ENCODE measurements at regions not wholly inside any gene's neighbourhood (a gene's known extent, or its start where the extent isn't known, plus 50 kb on each side); places are given as distances from the start of the nearest gene placed in this dataset.
"Not testable (repeated sequence)": the region's sequence is repeated elsewhere in the genome, so short reads cannot be mapped to it uniquely, and the experiment has no call there.

GRCh38 chr21:23127973-23128372 is 2129.8 kb downstream of the NCAM2 start:
- H3K9me3 ChIP-seq = peaks cover 3% of the 10 kb centered on the region
- no peak overlapping the region for H3K27ac ChIP-seq
- intact Hi-C loops (cut with DNase I) = no loop called here
- no peak for DNase-seq
- H3K4me1 ChIP-seq = no peaks in the 10 kb centered on the region
- H3K27me3 ChIP-seq = no peaks in the 10 kb centered on the region
- no peak for TF ChIP-seq CTCF (IDR thresholded peaks at IDR 0.05)
- H3K36me3 ChIP-seq = no peaks in the 10 kb centered on the region
- no peak overlapping the region for H3K4me3 ChIP-seq
- no peak overlapping the region for H3K9ac ChIP-seq (ENCODE audit: low read depth in 2 of 2, low read length in 2 of 2)

- intact Hi-C loops (cut with DNase I) = no loop called here
- Histone ChIP-seq H3K27me3 (no peaks in the 10 kb centered on the region), H3K27ac (no peak overlapping the region), H3K4me1 (no peaks in the 10 kb centered on the region), H3K36me3 (no peaks in the 10 kb centered on the region), H3K4me3 (no peak overlapping the region), H3K9me3 (no peaks in the 10 kb centered on the region), H3K9ac (ENCODE audit: low read depth in 2 of 2, low read length in 2 of 2) (no peak overlapping the region)
- no peak for DNase-seq
- TF ChIP-seq CTCF (IDR thresholded peaks at IDR 0.05) = no peak
Measured at GRCh38 chr21:23130308-23130707, 2132.1 kb downstream of the NCAM2 start.

- no peaks in the 10 kb centered on the region for H3K9me3 ChIP-seq
- intact Hi-C loops (cut with DNase I) = no loop called here
- H3K36me3 ChIP-seq = no peaks in the 10 kb centered on the region
- H3K4me3 ChIP-seq = no peak overlapping the region
- no peak for TF ChIP-seq CTCF (IDR thresholded peaks at IDR 0.05)
- no peak overlapping the region for H3K9ac ChIP-seq (ENCODE audit: low read depth in 2 of 2, low read length in 2 of 2)
- no peak overlapping the region for H3K27ac ChIP-seq
- no peak for DNase-seq
- H3K27me3 ChIP-seq = no peaks in the 10 kb centered on the region
- H3K4me1 ChIP-seq = no peaks in the 10 kb centered on the region
Measured at GRCh38 chr21:23131177-23131576, 2133.0 kb downstream of the NCAM2 start.

- Histone ChIP-seq H3K4me1 (no peaks in the 10 kb centered on the region), H3K36me3 (no peaks in the 10 kb centered on the region), H3K4me3 (no peak overlapping the region), H3K9ac (ENCODE audit: low read depth in 2 of 2, low read length in 2 of 2) (no peak overlapping the region), H3K27me3 (no peaks in the 10 kb centered on the region), H3K27ac (no peak overlapping the region), H3K9me3 (no peaks in the 10 kb centered on the region)
- TF ChIP-seq CTCF (IDR thresholded peaks at IDR 0.05) = no peak
- intact Hi-C loops (cut with DNase I) = no loop called here
- DNase-seq = no peak
Measured at GRCh38 chr21:23138797-23139196, 2140.6 kb downstream of the NCAM2 start.

GRCh38 chr21:23152130-23152529 is 2153.9 kb downstream of the NCAM2 start:
- intact Hi-C loops (cut with DNase I) = no loop called here
- H3K9ac ChIP-seq (ENCODE audit: low read depth in 2 of 2, low read length in 2 of 2) = no peak overlapping the region

GRCh38 chr21:23153842-23154241 is 2155.6 kb downstream of the NCAM2 start:
- H3K4me3 ChIP-seq; DNase-seq; H3K9me3 ChIP-seq; H3K4me1 ChIP-seq; H3K36me3 ChIP-seq; intact Hi-C loops (cut with DNase I); H3K27me3 ChIP-seq; H3K9ac ChIP-seq (ENCODE audit: low read depth in 2 of 2, low read length in 2 of 2); H3K27ac ChIP-seq: not testable (repeated sequence)

More at GRCh38 chr21:23152130-23152529, 2153.9 kb downstream of the NCAM2 start:
- TF ChIP-seq CTCF (IDR thresholded peaks at IDR 0.05) = no peak
- no peaks in the 10 kb centered on the region for H3K4me1 ChIP-seq
- no peak overlapping the region for H3K4me3 ChIP-seq
- H3K27me3 ChIP-seq = no peaks in the 10 kb centered on the region
- H3K36me3 ChIP-seq = no peaks in the 10 kb centered on the region
- no peak overlapping the region for H3K27ac ChIP-seq
- no peak for DNase-seq
- peaks cover 4% of the 10 kb centered on the region for H3K9me3 ChIP-seq
